Right kidney (tissue), 1 donor: ENCODE measurements at regions not wholly inside any gene's neighbourhood (a gene's known extent, or its start where the extent isn't known, plus 50 kb on each side); places are given as distances from the start of the nearest gene placed in this dataset.

Experiments used
- DNase-seq: peaks from one replicate; pipeline ENCODE4 v3.0.0-alpha.2; 2016

DNA sequence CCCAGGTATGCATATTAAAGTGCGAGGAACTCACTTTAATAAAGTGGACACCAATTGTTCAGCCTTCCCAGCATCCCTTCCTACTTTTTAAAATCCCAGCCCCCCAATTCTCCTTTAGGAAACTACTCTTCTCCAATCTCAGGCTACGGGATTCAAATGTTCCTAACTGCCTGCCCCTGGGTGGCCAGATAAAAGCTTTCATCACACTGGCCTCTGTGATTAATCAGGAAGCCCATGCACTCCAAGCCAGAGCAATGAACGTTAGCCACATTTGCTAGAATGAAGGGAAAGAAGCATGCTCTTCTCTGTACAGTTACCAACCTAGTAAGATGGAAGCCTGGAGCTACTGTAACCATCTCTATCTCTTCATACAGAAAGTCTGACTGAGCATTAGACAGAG, 250.3 kb upstream of the UBE2E2 start:
- DNase-seq = no peak

DNA sequence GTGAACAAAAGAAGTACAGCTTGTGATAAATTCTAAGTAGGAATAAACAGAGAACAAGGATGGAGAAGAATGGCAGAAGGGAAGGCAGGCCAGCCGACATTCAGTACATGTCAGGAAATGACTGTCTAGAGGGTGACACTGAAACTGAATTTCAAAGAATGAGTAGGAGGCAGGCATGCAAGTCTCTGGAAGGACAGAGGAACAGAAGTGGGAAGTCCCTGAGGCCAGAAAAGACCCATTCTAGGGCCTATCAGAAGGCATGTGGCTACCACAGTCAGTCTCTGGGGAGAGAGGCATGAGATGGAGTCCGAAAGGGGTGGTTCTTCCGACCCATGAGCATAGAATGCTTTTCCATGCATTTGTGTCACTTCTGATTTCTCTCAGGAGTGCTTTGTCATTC, 243.5 kb upstream of the UBE2E2 start:
- DNase-seq = no peak

DNA sequence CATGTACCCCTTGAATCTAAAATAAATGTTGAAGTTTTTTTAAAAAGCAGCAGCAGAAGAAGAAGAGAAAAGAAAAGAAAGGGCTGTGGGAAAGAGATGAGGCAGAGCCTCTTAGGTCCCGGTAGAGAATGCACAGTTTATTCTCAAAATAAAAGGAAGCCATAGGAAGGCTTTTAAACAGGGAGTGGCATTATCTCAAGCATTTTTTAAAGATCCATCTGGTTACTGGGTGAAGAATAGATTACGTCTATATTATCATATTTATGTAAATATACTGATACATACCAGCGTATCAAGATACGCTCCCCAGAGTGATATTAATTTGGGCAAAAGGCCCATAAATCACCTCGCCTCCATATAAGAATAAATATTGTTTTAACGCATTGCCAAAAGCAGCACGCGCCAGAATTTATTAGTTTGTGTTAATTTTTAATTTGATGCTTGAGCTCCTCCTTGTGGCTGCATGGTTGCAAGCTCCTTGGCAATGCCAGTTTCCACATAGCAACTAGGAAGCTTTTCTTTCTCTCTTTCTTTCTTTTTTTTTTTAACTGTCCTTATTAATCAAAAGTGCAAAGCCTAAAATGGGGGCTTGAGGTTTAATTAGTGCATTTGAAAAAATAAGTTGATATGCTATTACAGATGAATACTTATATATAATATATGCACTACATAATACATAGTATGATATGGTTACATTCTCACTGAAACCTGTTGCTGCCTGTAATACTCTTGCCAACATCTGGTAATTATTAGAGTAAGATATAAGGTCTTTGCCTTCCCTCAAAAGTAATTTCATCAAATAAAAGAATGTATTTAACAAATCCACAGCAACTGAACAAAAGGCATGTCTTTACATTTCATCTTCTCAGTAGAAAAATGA, 242.8 kb upstream of the UBE2E2 start:
- DNase-seq = peak; percentile 13

DNA sequence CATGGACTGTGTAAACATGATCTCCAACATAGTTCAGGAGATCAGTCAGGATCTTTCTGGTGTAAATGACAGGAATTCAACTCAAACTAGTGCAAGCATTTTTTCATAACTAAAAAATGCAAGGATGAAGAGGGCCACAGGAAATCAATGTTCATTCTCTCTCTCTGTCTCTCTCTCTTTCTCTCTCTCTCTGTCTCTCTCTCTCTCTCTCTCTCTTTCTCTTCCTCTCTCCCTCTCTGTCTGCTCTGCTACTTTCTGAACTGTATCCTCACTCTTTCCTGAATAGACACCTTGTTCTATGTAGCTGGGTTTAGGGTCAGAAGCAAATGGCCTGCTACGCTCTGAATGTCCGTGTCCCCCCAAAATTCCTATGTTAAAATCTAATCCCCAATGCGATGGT, 240.9 kb upstream of the UBE2E2 start:
- DNase-seq = no peak

DNA sequence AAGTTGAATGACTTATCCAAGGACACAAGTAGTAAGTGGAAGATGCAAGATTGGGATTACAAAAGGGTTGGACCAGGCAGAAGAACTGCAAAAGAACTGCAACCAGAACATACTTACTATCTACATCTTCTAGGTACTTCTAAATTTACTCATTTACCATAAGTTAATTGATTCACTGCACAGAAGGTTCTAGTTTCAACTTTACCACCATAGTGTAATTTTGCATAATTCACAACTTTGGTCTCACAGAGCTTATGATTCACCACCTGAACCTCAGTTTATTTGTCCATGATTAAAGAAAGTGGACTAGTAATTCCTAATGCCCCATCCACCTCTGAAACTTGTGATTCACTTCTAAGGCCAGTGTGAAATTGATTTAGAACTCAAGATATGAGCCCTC, 236.8 kb upstream of the UBE2E2 start:
- no peak for DNase-seq

DNA sequence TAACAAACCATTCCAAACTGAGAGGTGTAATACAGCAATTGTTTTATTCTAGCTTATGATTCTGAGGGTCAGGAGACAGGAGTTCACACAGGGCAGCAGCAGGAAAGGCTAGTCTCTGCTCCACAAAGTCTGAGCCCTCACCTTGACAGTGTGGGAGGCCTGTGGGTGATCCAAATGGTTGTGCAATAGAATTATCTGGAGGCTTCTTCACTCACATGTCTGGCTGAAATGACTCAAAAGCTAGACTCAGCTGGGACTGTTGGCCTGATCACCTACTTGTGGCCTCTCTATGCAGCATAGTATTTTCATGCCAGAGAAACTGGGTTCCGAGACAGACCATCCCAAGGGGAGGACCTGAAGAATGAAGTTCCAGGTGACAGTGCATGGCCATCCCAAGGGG, 233.9 kb upstream of the UBE2E2 start:
- DNase-seq = no peak

DNA sequence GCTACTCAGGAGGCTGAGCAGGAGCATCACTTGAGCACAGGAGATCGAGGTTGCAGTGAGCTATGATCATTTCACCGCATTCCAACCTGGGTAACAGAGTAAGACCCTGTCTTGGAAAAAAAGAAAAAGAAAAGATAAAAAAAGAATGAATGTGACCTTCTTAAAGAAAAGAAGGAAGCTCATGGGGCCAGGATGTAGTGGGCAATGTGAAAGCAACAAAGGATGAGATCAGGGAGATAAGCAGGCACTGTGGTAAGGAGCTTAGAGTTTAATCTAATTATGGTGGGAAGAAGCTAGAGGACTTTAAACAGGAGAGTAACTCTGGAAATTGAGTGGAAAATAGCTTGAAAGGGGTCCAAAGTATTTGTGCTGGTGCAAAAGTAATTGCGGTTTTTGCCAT, 231.6 kb upstream of the UBE2E2 start:
- DNase-seq = no peak

DNA sequence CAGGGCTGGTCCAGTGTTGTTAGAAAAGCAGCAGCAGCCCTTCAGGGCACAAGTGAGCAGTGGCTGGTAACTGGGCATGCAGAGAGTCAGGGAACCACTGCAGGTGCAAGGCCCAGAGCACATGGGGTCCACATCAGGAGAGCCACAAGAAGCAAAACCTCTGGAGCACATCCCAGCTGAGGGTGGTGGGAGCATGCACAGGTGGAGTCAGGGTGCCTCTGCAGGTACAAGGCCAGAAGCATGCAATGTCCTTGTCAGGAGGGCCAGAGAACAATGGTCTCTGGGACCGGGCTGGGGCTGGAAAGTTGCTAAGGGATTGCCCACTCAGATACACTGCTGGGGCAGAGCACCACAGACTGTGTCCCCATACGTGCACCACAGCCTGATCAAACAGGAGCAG, 226.1 kb upstream of the UBE2E2 start:
- DNase-seq = no peak

DNA sequence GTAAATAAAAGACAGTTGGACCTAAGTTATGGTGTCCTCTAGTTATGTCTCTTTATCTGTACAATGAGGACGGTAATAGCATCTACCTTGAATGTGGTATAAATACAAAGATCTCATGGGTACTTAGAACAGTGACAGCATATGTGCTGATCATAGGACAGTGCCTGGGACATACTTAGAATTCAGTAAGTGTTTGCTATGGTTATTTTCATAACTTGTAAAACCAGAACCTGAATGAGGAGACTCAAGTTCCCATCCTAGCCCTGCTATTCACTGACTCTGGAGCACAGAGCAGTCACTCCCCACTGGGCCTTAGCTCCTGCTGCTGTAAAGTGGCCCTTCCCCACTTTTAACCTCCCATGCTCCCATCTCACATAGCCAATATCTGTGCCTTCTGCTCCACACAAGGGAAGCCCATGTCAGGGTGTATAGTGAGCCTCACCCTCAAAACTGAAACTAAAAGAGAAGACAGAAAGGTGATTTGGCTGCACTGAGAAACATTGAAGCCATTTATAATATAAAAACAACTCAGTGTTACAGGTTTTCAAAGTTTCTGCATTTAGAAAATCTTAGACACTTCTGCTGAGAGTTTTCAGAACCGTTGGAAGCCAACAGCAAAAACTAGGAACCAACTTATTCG, 225.4 kb upstream of the UBE2E2 start:
- no peak for DNase-seq

DNA sequence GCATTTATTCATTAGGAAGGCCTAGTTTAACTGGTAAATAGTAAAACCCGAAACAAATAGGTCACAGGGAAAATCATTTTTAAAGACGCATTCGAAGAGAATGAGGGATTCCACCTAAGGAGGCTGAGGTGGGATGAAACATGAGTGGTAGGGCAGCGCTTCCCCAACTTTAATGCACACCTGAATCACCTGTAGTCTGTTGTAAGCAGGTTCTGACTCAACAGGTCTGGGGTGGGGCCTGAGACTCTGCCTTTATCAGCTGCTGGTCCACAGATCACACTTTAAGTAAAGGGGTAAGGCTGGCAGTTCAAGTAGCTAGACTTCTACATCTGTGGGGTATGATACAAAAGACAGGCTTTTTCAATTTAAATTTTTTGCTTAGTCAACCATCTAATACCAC, 223.5 kb upstream of the UBE2E2 start:
- DNase-seq = no peak

DNA sequence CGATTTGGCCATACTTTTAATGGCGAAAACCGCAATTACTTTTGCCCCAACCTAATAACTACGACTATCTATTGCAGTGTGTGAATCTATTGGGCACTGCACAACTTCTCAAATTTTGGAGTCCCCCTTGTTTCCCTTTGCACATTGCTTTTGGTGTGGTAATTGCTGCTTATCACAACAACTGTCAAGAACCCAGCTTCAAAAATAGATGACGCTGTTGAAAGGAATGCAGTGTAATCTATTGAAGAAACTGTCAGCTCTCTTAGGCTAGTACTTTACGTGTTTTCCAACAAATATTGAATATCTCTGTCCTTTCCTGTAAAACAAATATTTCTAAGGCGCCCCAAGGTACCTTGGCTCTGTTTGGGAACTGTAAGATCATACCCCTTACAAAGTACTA, 222.8 kb upstream of the UBE2E2 start:
- no peak for DNase-seq

DNA sequence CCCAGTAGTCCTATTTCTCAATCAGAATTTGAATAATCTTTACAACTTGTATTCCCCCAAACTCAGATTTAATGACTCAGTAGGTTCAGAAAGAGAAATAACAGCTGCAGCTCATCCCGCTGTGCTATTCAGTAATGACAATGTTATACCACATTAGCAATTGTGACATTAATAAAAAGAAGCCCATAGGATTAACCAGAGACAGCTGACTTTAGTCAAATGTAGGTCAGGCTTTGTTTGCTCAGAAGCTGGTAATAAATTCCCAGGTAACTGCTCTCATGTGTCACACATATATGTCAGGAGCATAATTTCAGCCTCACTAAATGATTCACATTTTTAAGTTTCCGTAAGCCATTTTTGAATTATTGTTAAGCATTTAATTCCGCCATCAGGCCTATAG, 222.0 kb upstream of the UBE2E2 start:
- DNase-seq = no peak

DNA sequence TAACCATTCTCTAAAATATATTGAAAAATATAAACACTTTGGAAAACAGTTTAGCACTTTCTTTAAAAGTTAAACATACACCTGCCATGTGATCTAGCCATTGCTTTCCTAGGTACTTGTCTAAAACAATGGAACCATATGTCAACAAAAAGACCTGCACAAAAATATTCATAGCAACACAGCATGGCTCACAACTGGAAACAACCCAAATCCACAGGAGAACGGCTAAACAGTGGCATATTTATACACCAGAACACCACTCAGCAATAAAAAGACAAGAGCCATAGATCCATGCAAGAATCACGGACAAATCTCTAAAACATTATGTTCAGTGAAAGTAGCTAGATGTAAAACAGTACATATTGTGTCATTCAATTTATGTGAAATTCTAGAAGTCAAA, 221.3 kb upstream of the UBE2E2 start:
- DNase-seq = no peak

DNA sequence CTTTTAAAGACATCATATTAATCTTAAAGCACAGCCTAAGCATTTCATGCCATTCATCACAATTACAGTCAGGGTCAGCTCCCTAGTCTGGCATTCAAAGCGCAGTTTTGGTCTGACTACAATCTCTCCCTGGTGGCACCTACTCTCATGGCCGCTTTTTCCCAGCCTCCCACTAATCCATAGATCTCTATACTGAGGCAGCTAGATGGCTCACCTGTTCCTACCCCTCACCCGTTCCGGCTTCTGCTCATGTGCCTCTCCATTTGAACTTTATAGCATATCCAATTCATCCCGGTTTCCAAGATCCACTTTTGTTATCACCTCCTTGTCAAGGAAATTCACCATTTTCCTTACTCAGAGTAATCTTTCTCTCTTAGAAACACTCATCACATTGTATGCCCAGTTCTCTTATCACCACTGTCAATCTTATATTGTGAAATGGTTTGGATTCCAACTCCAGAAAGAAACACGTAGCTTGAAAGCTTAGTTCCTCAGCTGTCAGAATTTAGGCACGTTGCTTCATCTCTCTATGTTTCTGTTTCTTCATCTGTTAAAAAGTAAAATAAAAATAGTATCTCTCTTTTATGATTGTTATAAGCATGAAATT, 220.0 kb upstream of the UBE2E2 start:
- DNase-seq = no peak

DNA sequence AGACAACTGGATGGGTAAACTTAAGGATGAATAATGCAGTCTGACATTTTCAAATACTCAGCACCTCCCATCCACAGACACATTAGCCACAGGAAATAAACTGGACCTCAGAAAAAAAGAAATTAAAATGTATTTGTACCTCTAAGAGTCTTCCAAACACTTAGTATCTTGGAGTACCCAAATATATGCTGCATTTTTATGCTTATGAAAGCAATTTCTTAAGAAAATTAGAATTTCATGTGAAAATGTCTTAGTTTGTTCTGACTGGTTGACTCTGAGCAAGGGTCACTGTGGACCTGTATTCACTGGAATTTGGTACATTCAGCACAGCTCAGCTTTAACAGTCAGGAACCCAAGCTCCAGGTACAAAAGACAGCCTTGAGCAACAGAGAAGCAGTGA, 216.2 kb upstream of the UBE2E2 start:
- no peak for DNase-seq

DNA sequence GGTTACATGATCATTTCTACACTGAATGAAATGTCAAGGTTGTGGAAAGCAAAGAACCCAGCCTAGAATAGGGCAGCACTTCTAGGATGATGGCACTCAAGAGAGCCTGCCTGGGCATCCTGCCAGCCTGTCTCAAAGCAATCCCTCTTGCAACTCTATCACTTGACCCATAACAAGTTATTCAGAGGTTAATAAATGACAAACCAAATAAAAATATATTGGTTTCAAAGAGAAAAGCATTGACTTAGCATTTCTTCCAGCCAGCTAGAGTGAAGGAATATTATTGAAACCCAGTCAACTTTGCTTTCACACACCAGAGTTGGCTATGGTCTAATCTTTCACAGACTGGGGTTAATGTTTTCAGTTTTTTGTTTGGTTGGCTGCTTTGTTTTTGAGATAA, 214.6 kb upstream of the UBE2E2 start:
- DNase-seq = no peak

DNA sequence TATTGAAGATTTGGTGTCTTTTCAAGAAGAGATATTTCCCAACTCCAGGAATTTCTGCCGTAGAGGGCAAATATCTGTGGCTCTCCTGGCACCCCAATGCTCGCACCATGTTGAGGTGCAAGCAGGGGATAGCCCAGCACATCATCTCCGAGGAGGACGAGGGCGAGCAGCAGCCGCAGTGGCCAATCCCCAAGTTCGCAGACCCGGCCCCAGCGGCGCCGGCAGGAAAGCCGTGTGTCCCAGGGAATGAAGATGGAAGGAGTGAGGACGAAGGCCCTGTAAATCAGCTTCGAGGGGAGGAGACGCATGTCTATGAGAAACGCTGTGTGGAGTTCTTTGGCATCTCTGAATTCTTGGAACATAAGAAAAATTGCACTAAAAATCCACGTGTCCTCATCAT, 213.4 kb upstream of the UBE2E2 start:
- DNase-seq = no peak

DNA sequence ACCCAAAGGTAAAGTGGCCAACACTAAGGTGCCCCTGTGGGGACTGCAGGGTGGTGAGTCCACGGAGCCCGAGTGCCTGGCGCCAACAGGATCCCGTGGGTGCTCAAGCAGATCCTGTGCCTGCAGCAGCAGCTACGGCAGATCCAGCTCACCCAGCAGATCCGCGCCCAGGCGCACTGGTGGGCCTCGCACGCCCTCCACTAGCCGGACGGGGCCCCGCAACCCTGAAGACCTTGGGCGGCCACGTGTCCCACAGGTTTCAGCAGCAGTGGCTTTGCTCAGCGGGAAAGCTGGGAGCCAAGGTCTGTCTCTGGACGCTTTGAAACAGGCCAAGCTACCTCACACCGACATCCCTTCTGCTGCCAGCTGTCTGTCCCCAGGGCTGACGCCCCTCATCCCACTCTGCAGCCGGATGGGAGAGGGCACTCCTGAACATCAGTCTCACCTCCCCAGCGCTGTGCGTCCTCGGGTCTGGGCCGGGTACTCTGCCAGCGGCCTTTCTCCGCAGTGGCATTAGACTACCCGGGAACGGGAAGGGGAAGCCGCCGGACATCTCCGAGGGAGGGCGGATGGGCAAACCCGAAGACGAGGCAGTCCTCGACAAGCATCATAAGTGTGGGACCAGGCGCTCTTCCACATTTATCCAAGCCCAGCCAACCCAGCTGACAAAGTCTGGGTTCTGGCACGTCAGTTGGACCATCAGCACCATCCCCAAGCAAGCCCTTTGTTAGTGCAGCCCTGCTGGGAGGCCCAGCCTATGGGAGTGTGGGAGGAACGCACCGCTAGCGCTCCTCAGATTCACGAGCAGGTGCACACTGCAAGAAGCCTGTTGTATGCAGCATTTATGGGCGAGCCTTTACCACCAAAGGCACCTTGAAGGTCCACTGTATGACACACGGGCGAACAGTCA, 212.6 kb upstream of the UBE2E2 start:
- no peak for DNase-seq

DNA sequence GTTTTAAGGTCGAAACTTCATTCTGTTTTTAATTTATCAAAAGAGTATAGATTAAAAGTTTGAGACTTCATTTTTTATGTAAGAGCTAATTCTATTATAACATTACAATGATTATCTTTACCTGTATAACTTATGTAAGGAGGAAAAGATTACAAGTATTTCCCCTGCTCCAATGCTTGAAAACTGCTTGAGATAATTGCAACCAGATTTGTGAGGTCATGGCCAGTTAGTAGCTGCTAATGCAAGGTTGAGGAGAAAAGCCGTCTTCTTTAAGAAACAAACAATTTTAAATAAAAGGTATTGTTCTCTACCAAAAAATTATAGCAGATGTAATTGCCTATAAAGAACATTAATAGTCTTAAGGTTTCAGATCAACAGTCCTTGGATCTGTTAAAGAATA, 208.3 kb upstream of the UBE2E2 start:
- no peak for DNase-seq

DNA sequence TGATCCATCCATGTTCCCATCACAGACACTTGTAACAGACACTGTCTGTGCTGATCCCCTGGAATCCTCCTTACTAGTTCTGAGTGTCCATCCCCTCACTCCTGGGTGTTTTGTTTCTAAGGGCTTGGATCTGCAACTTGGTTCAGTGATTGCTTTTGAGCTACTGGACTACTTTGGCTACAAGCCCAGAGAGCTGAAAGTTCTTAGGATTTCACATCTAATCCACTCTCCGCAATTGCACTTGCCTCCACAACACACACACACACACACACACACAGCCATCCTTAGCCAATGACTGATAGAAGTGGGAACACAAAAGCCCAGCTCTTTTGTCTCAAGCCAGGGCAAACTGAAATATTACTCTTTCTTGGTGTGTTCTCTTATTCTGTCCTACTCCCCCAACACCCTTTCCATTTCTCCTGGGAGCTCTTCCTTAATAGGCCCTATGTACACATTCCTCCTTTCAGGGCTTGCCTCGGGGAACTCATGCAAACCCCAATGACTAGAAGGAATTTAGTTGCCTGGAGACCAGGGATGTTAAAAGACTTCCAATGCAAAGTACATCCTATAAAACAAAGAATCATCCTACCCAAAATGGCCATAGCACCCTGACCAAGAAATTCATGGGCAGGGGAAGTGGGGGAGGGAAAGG, 206.1 kb upstream of the UBE2E2 start:
- no peak for DNase-seq

DNA sequence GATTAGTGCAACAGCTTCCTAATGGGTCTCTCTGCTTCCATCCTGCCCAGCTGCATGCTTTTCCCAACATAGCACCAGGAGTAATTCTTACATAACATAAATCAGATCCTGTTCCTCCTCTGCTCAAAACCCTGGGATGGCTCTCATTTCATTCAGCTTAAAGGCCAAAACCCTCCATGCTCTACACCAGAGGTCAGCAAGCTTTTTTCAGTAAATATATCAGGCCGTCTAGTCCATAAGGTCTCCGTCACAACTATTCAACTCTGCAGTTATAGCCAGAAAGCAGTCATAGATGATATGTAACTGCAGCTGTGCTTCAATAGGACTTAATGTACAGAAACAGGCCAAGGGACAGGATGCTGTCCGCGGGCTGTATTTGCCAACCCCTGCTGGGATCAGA, 202.8 kb upstream of the UBE2E2 start:
- DNase-seq = peak; percentile 11

DNA sequence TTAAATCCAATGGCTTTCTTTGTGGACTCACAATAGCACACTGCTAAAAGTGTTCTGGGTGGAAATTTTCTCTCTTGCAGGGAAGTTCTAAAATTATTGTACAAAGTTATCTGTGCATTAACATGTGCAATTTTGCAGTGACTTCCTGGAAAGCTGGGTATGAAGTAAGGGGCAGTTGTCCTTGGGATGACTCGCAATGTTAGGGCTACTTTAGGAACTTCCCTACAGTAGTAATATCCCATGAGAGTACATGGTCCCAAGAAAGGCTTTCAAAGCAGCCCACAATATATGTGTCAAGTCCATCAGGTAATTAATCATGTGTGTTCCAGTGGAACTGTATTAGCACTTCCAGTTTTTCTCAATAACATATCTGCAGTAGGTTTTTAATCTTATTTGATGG, 201.0 kb upstream of the UBE2E2 start:
- no peak for DNase-seq
